ENCODE measurements at regions not wholly inside any gene's neighbourhood (a gene's known extent, or its start where the extent isn't known, plus 50 kb on each side); places are given as distances from the start of the nearest gene placed in this dataset.

DNA sequence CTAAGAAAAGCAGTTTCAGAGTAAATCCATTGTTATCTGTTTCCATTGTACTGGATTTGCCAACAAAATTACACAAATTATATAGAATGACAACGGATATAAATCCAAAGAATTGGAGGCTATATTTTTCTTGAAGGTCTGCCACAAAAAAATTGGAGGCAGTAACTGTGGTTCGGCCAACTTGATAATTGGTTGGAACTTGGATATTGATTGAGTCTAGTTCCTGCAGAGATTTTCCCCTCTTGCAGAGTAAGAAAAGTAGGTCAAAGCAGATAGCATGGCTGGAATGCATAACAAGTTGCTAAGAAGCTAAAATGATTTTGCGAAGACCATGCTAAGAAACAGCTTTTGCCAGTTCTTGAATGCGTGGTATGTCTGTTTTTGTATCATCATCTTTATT, 269.6 kb upstream of the CFAP20DC start:
- TF ChIP-seq, protein P1, sequence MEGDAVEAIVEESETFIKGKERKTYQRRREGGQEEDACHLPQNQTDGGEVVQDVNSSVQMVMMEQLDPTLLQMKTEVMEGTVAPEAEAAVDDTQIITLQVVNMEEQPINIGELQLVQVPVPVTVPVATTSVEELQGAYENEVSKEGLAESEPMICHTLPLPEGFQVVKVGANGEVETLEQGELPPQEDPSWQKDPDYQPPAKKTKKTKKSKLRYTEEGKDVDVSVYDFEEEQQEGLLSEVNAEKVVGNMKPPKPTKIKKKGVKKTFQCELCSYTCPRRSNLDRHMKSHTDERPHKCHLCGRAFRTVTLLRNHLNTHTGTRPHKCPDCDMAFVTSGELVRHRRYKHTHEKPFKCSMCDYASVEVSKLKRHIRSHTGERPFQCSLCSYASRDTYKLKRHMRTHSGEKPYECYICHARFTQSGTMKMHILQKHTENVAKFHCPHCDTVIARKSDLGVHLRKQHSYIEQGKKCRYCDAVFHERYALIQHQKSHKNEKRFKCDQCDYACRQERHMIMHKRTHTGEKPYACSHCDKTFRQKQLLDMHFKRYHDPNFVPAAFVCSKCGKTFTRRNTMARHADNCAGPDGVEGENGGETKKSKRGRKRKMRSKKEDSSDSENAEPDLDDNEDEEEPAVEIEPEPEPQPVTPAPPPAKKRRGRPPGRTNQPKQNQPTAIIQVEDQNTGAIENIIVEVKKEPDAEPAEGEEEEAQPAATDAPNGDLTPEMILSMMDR (IDR thresholded peaks at IDR 0.05): no peak
- TF ChIP-seq POLR2A (IDR thresholded peaks at IDR 0.05): no peak
